HEK293T (cell line): ENCODE measurements at regions not wholly inside any gene's neighbourhood (a gene's known extent, or its start where the extent isn't known, plus 50 kb on each side); places are given as distances from the start of the nearest gene placed in this dataset.

Experiments used
- CTCF ChIA-PET: fragments of 350-600 bp; formaldehyde crosslinking; extraction: SDS; loops from one replicate; lab custom pipeline; 2021; ENCODE audit warnings: antibody characterized with exemption, inconsistent platforms; lab: Yijun Ruan, JAX
- POLR2A ChIA-PET: fragments of 350-600 bp; formaldehyde crosslinking; extraction: SDS; loops from one replicate; lab custom pipeline; 2020; ENCODE audit warnings: antibody characterized with exemption, inconsistent platforms; lab: Yijun Ruan, JAX
- DNase-seq: peaks from one replicate; pipeline ENCODE4 v3.0.0; 2012; ENCODE audit warnings: mixed read lengths; ENCODE audit errors: extremely low spot score
- ARNT ChIP-seq: fragments of 450-650 bp; IDR thresholded peaks from 2 replicates; pipeline ENCODE4 v1.6.1; 2017; ENCODE audit warnings: mild to moderate bottlenecking
- BHLHE40 ChIP-seq: fragments of 450-650 bp; IDR thresholded peaks from 2 replicates; pipeline ENCODE4 v1.6.1; 2016; ENCODE audit warnings: mild to moderate bottlenecking, moderate library complexity, borderline replicate concordance
- CTBP1 ChIP-seq: fragments of 450-650 bp; IDR thresholded peaks from 2 replicates; pipeline ENCODE4 v1.6.1; 2016; ENCODE audit warnings: borderline replicate concordance
- ELF4 ChIP-seq: fragments of 450-650 bp; IDR thresholded peaks from 2 replicates; pipeline ENCODE4 v1.6.1; 2017; ENCODE audit warnings: antibody characterized with exemption
- FOXA1 ChIP-seq: fragments of 450-650 bp; IDR thresholded peaks from 2 replicates; pipeline ENCODE4 v1.6.1; 2016; ENCODE audit warnings: mild to moderate bottlenecking
- FOXK2 ChIP-seq: fragments of 450-650 bp; IDR thresholded peaks from 2 replicates; pipeline ENCODE4 v1.6.1; 2016; ENCODE audit warnings: mild to moderate bottlenecking
- FOXM1 ChIP-seq: fragments of 450-650 bp; IDR thresholded peaks from 2 replicates; pipeline ENCODE4 v1.6.1; 2017; ENCODE audit warnings: mild to moderate bottlenecking, borderline replicate concordance
- HDGF ChIP-seq: fragments of 450-650 bp; IDR thresholded peaks from 2 replicates; pipeline ENCODE4 v1.6.1; 2017; ENCODE audit warnings: antibody characterized with exemption, borderline replicate concordance
- L3MBTL2 ChIP-seq: fragments of 450-650 bp; conservative IDR thresholded peaks from 2 replicates; pipeline ENCODE4 v1.6.1; 2016; ENCODE audit warnings: mild to moderate bottlenecking
- LEF1 ChIP-seq: fragments of 450-650 bp; IDR thresholded peaks from 2 replicates; pipeline ENCODE4 v1.6.1; 2017; ENCODE audit warnings: mild to moderate bottlenecking, borderline replicate concordance
- NFRKB ChIP-seq: fragments of 450-650 bp; IDR thresholded peaks from 2 replicates; pipeline ENCODE4 v1.6.1; 2016; ENCODE audit warnings: mild to moderate bottlenecking, moderate library complexity
- PKNOX1 ChIP-seq: fragments of 450-650 bp; IDR thresholded peaks from 2 replicates; pipeline ENCODE4 v1.6.1; 2016
- SP1 ChIP-seq: fragments of 450-650 bp; IDR thresholded peaks from 2 replicates; pipeline ENCODE4 v1.6.1; 2017
- SUZ12 ChIP-seq: fragments of 450-650 bp; IDR thresholded peaks from 2 replicates; pipeline ENCODE4 v1.6.1; 2016; ENCODE audit warnings: mild to moderate bottlenecking
- TARDBP ChIP-seq: fragments of 450-650 bp; IDR thresholded peaks from 2 replicates; pipeline ENCODE4 v1.6.1; 2016
- ZNF384 ChIP-seq: fragments of 450-650 bp; IDR thresholded peaks from 2 replicates; pipeline ENCODE4 v1.6.1; 2016

GRCh38 chr20:6657111-6657510 lies 110.4 kb upstream of the BMP2 start:
- TF ChIP-seq ZNF384 (no peak), NFRKB (no peak), TARDBP (no peak), BHLHE40 (no peak), SP1 (no peak), HDGF (no peak), L3MBTL2 (no peak), FOXK2 (no peak), LEF1 (no peak), CTBP1 (no peak), ARNT (no peak), PKNOX1 (no peak), FOXM1 (no peak), SUZ12 (no peak), FOXA1 (no peak), ELF4 (no peak)
- CTCF ChIA-PET: no interaction called here
- POLR2A ChIA-PET: no interaction called here
- no peak for DNase-seq

GRCh38 chr20:6654513-6655252 lies 112.8 kb upstream of the BMP2 start:
- DNase-seq: no peak
- POLR2A ChIA-PET: no interaction called here
- TF ChIP-seq SUZ12 (no peak), PKNOX1 (no peak), ARNT (no peak), FOXM1 (no peak), TARDBP (no peak), ELF4 (no peak), HDGF (no peak), ZNF384 (no peak), CTBP1 (no peak), FOXA1 (no peak), L3MBTL2 (no peak), NFRKB (no peak), SP1 (no peak), FOXK2 (no peak), LEF1 (no peak), BHLHE40 (no peak)
- CTCF ChIA-PET: no interaction called here

- no peak for DNase-seq
- ChIA-PET CTCF (no interaction called here), POLR2A (no interaction called here)
- TF ChIP-seq FOXM1 (no peak), FOXK2 (no peak), LEF1 (no peak), FOXA1 (no peak), HDGF (no peak), PKNOX1 (no peak), TARDBP (no peak), BHLHE40 (no peak), SP1 (no peak), ARNT (no peak), L3MBTL2 (no peak), NFRKB (no peak), ZNF384 (no peak), CTBP1 (no peak), ELF4 (no peak), SUZ12 (no peak)
Measured at GRCh38 chr20:6651561-6651960, 115.9 kb upstream of the BMP2 start.

- TF ChIP-seq ARNT: no peak
- no peak for DNase-seq
- ChIA-PET POLR2A (no interaction called here), CTCF (no interaction called here)
Measured at GRCh38 chr20:6651016-6651415, 116.5 kb upstream of the BMP2 start.

GRCh38 chr20:6646021-6646636 lies 121.4 kb upstream of the BMP2 start:
- TF ChIP-seq FOXK2: no peak
- TF ChIP-seq LEF1: no peak
- TF ChIP-seq HDGF: no peak
- no peak for TF ChIP-seq ARNT
- no peak for TF ChIP-seq L3MBTL2
- TF ChIP-seq FOXM1: no peak
- no peak for TF ChIP-seq ZNF384

More at GRCh38 chr20:6646021-6646636, 121.4 kb upstream of the BMP2 start:
- ChIA-PET POLR2A (no interaction called here), CTCF (no interaction called here)
- DNase-seq: no peak
